SH-SY5Y (cell line): ENCODE measurements at regions not wholly inside any gene's neighbourhood (a gene's known extent, or its start where the extent isn't known, plus 50 kb on each side); places are given as distances from the start of the nearest gene placed in this dataset.

Experiments used
- GATA2 ChIP-seq: IDR thresholded peaks from 2 replicates; pipeline ENCODE4 v1.6.1; 2011; ENCODE audit warnings: mild to moderate bottlenecking, low read depth, low read length
- GATA3 ChIP-seq: IDR thresholded peaks from 2 replicates; pipeline ENCODE4 v1.6.1; 2011; ENCODE audit warnings: low read depth, mild to moderate bottlenecking, low read length, moderate library complexity

GRCh38 chr10:61332581-61332980 lies 120.6 kb downstream of the TMEM26 start:
- no peak for TF ChIP-seq GATA3
- TF ChIP-seq GATA2 = no peak
